BLaER1 (cell line): ENCODE measurements at regions not wholly inside any gene's neighbourhood (a gene's known extent, or its start where the extent isn't known, plus 50 kb on each side); places are given as distances from the start of the nearest gene placed in this dataset.
A peak's percentile ranks its signal among the peaks of the same experiment; 100 is the strongest.

Experiments used
- H3K27ac ChIP-seq: shearing (Covaris generic); formaldehyde crosslinking; 2 replicates; pipeline ENCODE4 v1.8.1; 2022
- H3K27me3 ChIP-seq: shearing (Covaris generic); formaldehyde crosslinking; 2 replicates; pipeline ENCODE4 v1.8.1; 2022
- H3K36me3 ChIP-seq: shearing (Covaris generic); formaldehyde crosslinking; 2 replicates; pipeline ENCODE4 v1.8.1; 2022
- H3K4me1 ChIP-seq: shearing (Covaris generic); formaldehyde crosslinking; 2 replicates; pipeline ENCODE4 v1.8.1; 2022
- H3K4me2 ChIP-seq: shearing (Covaris generic); formaldehyde crosslinking; 2 replicates; pipeline ENCODE4 v1.8.1; 2022
- H3K4me3 ChIP-seq: shearing (Covaris generic); formaldehyde crosslinking; 2 replicates; pipeline ENCODE4 v1.8.1; 2022
- H3K9ac ChIP-seq: shearing (Covaris generic); formaldehyde crosslinking; 2 replicates; pipeline ENCODE4 v1.8.1; 2022
- H3K9me3 ChIP-seq: shearing (Covaris generic); formaldehyde crosslinking; 2 replicates; pipeline ENCODE4 v1.8.1; 2022
- H4K20me1 ChIP-seq: shearing (Covaris generic); formaldehyde crosslinking; 2 replicates; pipeline ENCODE4 v1.8.1; 2022
- Cebpa-rat ChIP-seq: shearing (Covaris generic); IDR thresholded peaks from 2 replicates; pipeline ENCODE4 v1.8.1; 2022

DNA sequence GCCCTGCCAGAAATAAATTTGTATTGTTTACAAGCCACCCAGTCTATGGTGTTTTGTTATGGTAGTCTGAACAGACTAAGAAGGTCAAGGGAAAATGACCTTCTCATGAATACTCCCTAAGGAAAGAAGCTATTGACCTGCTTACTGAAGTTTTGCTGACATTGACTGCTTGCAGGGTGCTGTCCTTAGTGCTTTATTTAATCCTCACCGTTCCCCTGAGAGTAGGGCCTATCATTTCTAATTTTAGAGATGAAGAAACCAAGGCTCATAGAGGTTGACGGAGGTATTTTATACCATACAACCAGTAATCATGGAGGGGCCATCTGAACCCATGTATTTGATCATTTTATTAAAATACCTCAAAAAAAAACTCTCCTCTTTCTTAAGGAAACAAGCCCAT, 66.7 kb upstream of the INCENP start:
- H3K36me3 ChIP-seq = no peaks in the 10 kb centered on the region
- H3K9ac ChIP-seq = no peak overlapping the region
- no peak overlapping the region for H3K27ac ChIP-seq
- H3K4me2 ChIP-seq = peak overlapping the region; percentile 8
- H3K4me3 ChIP-seq = no peak overlapping the region
- H3K9me3 ChIP-seq = no peaks in the 10 kb centered on the region
- H4K20me1 ChIP-seq = no peaks in the 10 kb centered on the region
- peaks cover 9% of the 10 kb centered on the region for H3K4me1 ChIP-seq
- H3K27me3 ChIP-seq = no peaks in the 10 kb centered on the region
- TF ChIP-seq Cebpa-rat = no peak

DNA sequence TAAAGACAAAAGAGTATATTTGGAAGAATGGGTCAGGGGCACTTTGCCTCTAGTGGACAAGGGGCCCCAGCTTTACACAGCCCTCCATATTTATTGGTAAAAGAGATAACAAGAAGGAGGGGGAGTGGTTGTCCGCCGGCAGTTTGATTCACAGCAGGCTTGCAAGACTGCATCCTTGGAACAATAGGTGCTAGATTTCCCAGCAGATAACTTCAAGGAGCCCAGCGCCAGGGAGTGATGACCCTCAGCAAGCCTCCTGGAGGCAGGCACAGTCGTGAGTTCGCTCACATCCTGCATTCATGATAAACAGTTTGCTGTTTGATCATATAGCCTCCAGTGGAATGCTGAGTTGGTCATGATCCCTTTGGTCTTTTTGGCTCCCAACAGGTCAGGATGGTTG, 67.8 kb upstream of the INCENP start:
- Histone ChIP-seq H3K4me2 (no peak overlapping the region), H3K9me3 (no peaks in the 10 kb centered on the region), H3K27me3 (no peaks in the 10 kb centered on the region), H3K4me1 (peaks cover 9% of the 10 kb centered on the region), H3K36me3 (no peaks in the 10 kb centered on the region), H3K9ac (no peak overlapping the region), H3K4me3 (no peak overlapping the region), H3K27ac (no peak overlapping the region), H4K20me1 (no peaks in the 10 kb centered on the region)
- no peak for TF ChIP-seq Cebpa-rat

GRCh38 chr11:62054484-62055121, 69.2 kb upstream of the INCENP start:
- Histone ChIP-seq H3K36me3 (no peaks in the 10 kb centered on the region), H3K27ac (no peak overlapping the region), H3K9ac (no peak overlapping the region), H4K20me1 (no peaks in the 10 kb centered on the region), H3K4me1 (peaks cover 9% of the 10 kb centered on the region), H3K4me2 (no peak overlapping the region), H3K27me3 (no peaks in the 10 kb centered on the region), H3K9me3 (no peaks in the 10 kb centered on the region), H3K4me3 (no peak overlapping the region)
- TF ChIP-seq Cebpa-rat = no peak

DNA sequence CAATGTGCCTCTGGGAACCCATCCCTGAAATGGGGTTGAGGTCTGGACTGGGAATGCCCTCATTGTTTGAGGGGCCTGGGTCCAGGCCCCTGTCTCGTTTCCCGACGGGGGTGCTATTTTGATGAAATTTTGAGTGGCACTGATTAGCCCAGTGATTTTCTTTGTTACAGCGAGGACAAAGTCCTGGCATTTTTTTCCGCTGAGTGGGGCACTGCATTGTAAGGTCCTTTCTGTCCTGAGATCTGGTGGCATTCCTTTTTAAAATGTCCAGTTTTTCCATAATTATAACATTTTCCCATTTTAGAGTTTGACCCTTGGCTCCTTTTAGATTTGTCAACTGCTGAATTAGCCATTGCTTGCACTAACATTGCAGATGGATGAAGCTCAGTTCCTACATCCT, 69.7 kb upstream of the INCENP start:
- Histone ChIP-seq H3K9me3 (no peaks in the 10 kb centered on the region), H3K27me3 (no peaks in the 10 kb centered on the region), H3K9ac (no peak overlapping the region), H3K4me1 (peaks cover 9% of the 10 kb centered on the region), H4K20me1 (no peaks in the 10 kb centered on the region), H3K36me3 (no peaks in the 10 kb centered on the region), H3K27ac (no peak overlapping the region), H3K4me2 (no peak overlapping the region), H3K4me3 (no peak overlapping the region)
- TF ChIP-seq Cebpa-rat = no peak

- no peak for TF ChIP-seq Cebpa-rat
- Histone ChIP-seq H3K9ac (no peak overlapping the region), H3K4me2 (no peak overlapping the region), H4K20me1 (no peaks in the 10 kb centered on the region), H3K9me3 (no peaks in the 10 kb centered on the region), H3K4me1 (no peaks in the 10 kb centered on the region; the same call in 1 of the 2 replicates), H3K36me3 (no peaks in the 10 kb centered on the region), H3K27ac (no peak overlapping the region), H3K4me3 (no peak overlapping the region), H3K27me3 (no peaks in the 10 kb centered on the region)
These were observed 73.1 kb upstream of the INCENP start for GRCh38 chr11:62050716-62051115.

DNA sequence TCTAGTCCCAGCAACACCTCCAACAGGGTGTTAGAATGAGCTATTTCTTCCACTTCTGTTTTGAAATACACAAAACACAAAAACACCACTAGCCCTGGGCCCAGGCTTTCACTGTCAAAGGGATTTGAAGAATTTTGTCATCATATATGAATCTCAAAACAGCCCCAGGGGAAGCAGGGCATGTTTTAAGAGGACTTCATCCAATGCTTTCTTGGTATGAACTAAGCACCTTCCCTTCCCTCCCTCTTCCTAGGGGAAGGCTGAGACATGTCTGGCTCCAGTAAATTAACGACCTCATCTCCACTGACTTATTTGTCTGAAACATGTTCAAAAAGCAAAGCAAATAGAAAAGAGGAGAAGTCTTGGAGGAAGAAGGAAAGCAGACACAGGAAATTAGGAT, 75.7 kb upstream of the INCENP start:
- no peak overlapping the region for H3K27ac ChIP-seq
- no peak overlapping the region for H3K4me2 ChIP-seq
- H3K4me1 ChIP-seq = peaks cover 15% of the 10 kb centered on the region

DNA sequence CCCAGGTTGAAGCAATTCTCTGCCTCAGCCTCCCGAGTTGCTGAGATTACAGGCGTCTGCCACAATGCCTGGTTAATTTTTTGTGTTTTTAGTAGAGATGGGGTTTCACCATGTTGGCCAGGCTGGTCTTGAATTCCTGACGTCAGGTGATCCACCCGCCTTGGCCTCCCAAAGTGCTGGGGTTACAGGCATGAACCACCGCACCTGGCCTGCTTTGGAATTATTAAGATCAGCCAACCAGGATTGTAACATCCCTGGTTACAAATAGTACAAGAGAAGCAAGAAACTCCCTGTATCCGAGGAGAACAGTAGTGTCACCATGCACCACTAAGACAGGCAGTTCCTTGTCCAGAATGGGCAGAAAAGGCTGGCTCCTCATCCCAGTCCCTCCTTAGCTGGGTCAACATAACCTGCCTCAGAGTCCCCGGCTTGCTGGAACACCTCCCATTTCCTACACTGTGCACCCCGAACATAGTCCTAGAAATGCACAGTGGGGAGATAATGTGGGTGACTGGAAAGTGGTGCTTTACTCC, 77.2 kb upstream of the INCENP start:
- H3K9ac ChIP-seq = no peak overlapping the region
- TF ChIP-seq Cebpa-rat = no peak
- H3K4me3 ChIP-seq = no peak overlapping the region
- no peak overlapping the region for H3K4me2 ChIP-seq
- peaks cover 30% of the 10 kb centered on the region for H3K4me1 ChIP-seq
- H3K9me3 ChIP-seq = no peaks in the 10 kb centered on the region
- H3K27me3 ChIP-seq = no peaks in the 10 kb centered on the region
- H4K20me1 ChIP-seq = no peaks in the 10 kb centered on the region
- H3K27ac ChIP-seq = no peak overlapping the region
- H3K36me3 ChIP-seq = no peaks in the 10 kb centered on the region

More for the DNA sequence above, 75.7 kb upstream of the INCENP start:
- H3K36me3 ChIP-seq = no peaks in the 10 kb centered on the region
- H3K9ac ChIP-seq = no peak overlapping the region
- H4K20me1 ChIP-seq = no peaks in the 10 kb centered on the region
- H3K4me3 ChIP-seq = no peak overlapping the region
- TF ChIP-seq Cebpa-rat = no peak
- no peaks in the 10 kb centered on the region for H3K9me3 ChIP-seq
- H3K27me3 ChIP-seq = no peaks in the 10 kb centered on the region

DNA sequence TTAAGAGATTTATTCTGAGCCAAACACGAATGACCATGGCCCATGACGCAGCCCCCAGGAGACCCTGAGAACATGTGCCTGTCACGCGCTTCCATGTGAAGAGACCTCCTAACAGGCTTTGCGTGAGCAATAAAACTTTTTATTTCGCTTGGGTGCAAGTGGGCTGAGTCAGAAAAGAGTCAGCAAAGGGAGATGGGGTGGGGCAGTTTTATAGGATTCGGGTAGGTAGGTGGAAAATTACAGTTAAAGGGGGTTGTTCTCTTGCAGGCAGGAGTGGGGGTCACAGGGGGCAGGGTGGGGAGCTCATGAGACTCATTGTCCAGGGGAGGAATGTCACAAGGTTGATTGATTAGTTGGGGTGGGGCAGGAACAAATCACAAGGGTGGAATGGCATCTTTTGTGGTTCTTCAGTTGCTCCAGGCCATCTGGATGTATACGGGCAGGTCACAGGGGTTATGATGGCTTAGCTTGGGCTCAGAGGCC, 77.2 kb upstream of the FTH1 start:
- Histone ChIP-seq H4K20me1 (no peaks in the 10 kb centered on the region), H3K4me2 (peak overlapping the region; percentile 69; the same call in 1 of the 2 replicates), H3K4me3 (no peak overlapping the region), H3K27ac (no peak overlapping the region), H3K27me3 (no peaks in the 10 kb centered on the region), H3K9me3 (no peaks in the 10 kb centered on the region), H3K9ac (no peak overlapping the region), H3K36me3 (no peaks in the 10 kb centered on the region), H3K4me1 (peaks cover 38% of the 10 kb centered on the region)
- TF ChIP-seq Cebpa-rat = no peak

- no peak for TF ChIP-seq Cebpa-rat
- Histone ChIP-seq H3K4me2 (no peak overlapping the region), H3K36me3 (no peaks in the 10 kb centered on the region), H3K9me3 (peaks cover 26% of the 10 kb centered on the region), H4K20me1 (no peaks in the 10 kb centered on the region), H3K9ac (no peak overlapping the region), H3K27ac (no peak overlapping the region), H3K27me3 (no peaks in the 10 kb centered on the region), H3K4me1 (no peaks in the 10 kb centered on the region; the same call in 1 of the 2 replicates), H3K4me3 (no peak overlapping the region)
These were observed 67.9 kb upstream of the FTH1 start for GRCh38 chr11:62035293-62035692.

- H3K27ac ChIP-seq = no peak overlapping the region
- H3K4me3 ChIP-seq = no peak overlapping the region
- H3K9me3 ChIP-seq = peaks cover 26% of the 10 kb centered on the region
- no peaks in the 10 kb centered on the region for H3K27me3 ChIP-seq
- no peak overlapping the region for H3K4me2 ChIP-seq
- H3K9ac ChIP-seq = no peak overlapping the region
- no peaks in the 10 kb centered on the region for H4K20me1 ChIP-seq
- no peak for TF ChIP-seq Cebpa-rat
- no peaks in the 10 kb centered on the region for H3K36me3 ChIP-seq
- H3K4me1 ChIP-seq = no peaks in the 10 kb centered on the region; the same call in 1 of the 2 replicates
These were observed 66.6 kb upstream of the FTH1 start for GRCh38 chr11:62034036-62034338.
